Fibroblast of lung (primary cell): ENCODE measurements at regions not wholly inside any gene's neighbourhood (a gene's known extent, or its start where the extent isn't known, plus 50 kb on each side); places are given as distances from the start of the nearest gene placed in this dataset.

Source experiments
- DNase-seq, 2 donors: peaks; one replicate each; pipeline versions ENCODE4 v3.0.0 to v3.0.0-alpha.2; 2010; ENCODE audit warnings: low read depth in 2 of 2
- H2AFZ ChIP-seq: 2 replicates; pipeline ENCODE4 v1.5.1; 2012; ENCODE audit warnings: low read length, control low read depth, inconsistent platforms
- H3K27ac ChIP-seq: 2 replicates; pipeline ENCODE4 v1.5.1; 2011; ENCODE audit warnings: low read length, control low read depth; ENCODE audit not compliant: insufficient read depth
- H3K27me3 ChIP-seq: 2 replicates; pipeline ENCODE4 v1.5.1; 2011; ENCODE audit warnings: mild to moderate bottlenecking, low read length; ENCODE audit not compliant: control insufficient read depth, insufficient read depth
- H3K36me3 ChIP-seq: 2 replicates; pipeline ENCODE4 v1.5.1; 2011; ENCODE audit warnings: low read length; ENCODE audit not compliant: control insufficient read depth, insufficient read depth
- H3K4me1 ChIP-seq: 2 replicates; pipeline ENCODE4 v1.5.1; 2011; ENCODE audit warnings: low read length; ENCODE audit not compliant: control insufficient read depth, insufficient read depth; ENCODE audit errors: extremely low read depth
- H3K4me2 ChIP-seq: 2 replicates; pipeline ENCODE4 v1.5.1; 2011; ENCODE audit warnings: low read length, control low read depth; ENCODE audit not compliant: insufficient read depth; ENCODE audit errors: extremely low read depth
- H3K4me3 ChIP-seq, 4 experiments: fragments of 200-600 bp in 1 of 4; sonication (generic) in 1 of 4; replicated peaks in 1 of 4; 2 replicates each; pipeline ENCODE4 v1.5.1; 2011 to 2016; ENCODE audit warnings: low read length in 4 of 4, low read depth in 3 of 4, mild to moderate bottlenecking in 3 of 4, control low read depth in 2 of 4, inconsistent platforms in 1 of 4, mixed read lengths in 1 of 4; ENCODE audit not compliant: insufficient read depth in 1 of 4; ENCODE audit errors: control extremely low read depth in 1 of 4
- H3K79me2 ChIP-seq: 2 replicates; pipeline ENCODE4 v1.5.1; 2012; ENCODE audit warnings: mild to moderate bottlenecking, low read length, inconsistent platforms; ENCODE audit not compliant: control insufficient read depth, insufficient read depth
- H3K9ac ChIP-seq: 2 replicates; pipeline ENCODE4 v1.5.1; 2011; ENCODE audit warnings: mild to moderate bottlenecking, low read length, control low read depth; ENCODE audit not compliant: insufficient read depth
- H3K9me3 ChIP-seq: 2 replicates; pipeline ENCODE4 v1.5.1; 2012; ENCODE audit warnings: low read depth, low read length; ENCODE audit not compliant: control insufficient read depth, insufficient read depth
- H4K20me1 ChIP-seq: 2 replicates; pipeline ENCODE4 v1.5.1; 2011; ENCODE audit warnings: low read length; ENCODE audit not compliant: control insufficient read depth, insufficient read depth; ENCODE audit errors: extremely low read depth
- EZH2 ChIP-seq: IDR thresholded peaks from 2 replicates; pipeline ENCODE4 v1.5.1; 2012; ENCODE audit warnings: low read length, control low read depth, mild to moderate bottlenecking; ENCODE audit errors: missing control alignments
- TF ChIP-seq, protein P1 (sequence below), 2 donors: IDR thresholded peaks in 1 of 2; conservative IDR thresholded peaks in 1 of 2; 1 replicate in 1 of 2; 2 replicates in 1 of 2; pipeline ENCODE4 v1.5.1; 2011 to 2012; ENCODE audit warnings: low read length in 2 of 2, control low read depth in 1 of 2, inconsistent platforms in 1 of 2, low read depth in 1 of 2, mild to moderate bottlenecking in 1 of 2

DNA sequence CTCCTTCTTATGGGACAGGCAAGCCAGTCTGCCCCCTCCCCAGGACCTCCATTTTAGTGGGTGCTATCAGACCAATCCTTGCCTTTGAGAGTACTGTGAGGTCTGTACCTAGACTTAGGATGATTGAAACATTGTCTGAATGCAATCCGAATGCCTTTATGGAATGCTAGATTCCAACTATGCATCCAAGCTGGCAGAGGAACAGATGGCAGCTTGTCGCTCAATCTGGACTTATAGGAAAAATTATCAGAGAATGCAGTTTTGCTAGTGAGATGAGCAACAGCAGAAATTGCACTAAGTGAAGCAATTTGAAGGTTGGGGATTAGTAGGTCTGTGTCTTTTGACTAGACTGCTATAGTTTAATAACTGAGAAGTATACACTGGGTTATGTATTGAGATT is 109.1 kb downstream of the DYRK2 start:
- Histone ChIP-seq H3K9ac (no peak overlapping the region), H4K20me1 (no peaks in the 10 kb centered on the region), H3K27ac (no peak overlapping the region), H3K27me3 (no peaks in the 10 kb centered on the region), H3K79me2 (no peaks in the 10 kb centered on the region), H2AFZ (no peak overlapping the region), H3K36me3 (no peaks in the 10 kb centered on the region), H3K4me3 (no peak overlapping the region), H3K4me1 (no peaks in the 10 kb centered on the region), H3K4me2 (no peak overlapping the region), H3K9me3 (no peaks in the 10 kb centered on the region)
- DNase-seq = no peak
- TF ChIP-seq, protein P1, sequence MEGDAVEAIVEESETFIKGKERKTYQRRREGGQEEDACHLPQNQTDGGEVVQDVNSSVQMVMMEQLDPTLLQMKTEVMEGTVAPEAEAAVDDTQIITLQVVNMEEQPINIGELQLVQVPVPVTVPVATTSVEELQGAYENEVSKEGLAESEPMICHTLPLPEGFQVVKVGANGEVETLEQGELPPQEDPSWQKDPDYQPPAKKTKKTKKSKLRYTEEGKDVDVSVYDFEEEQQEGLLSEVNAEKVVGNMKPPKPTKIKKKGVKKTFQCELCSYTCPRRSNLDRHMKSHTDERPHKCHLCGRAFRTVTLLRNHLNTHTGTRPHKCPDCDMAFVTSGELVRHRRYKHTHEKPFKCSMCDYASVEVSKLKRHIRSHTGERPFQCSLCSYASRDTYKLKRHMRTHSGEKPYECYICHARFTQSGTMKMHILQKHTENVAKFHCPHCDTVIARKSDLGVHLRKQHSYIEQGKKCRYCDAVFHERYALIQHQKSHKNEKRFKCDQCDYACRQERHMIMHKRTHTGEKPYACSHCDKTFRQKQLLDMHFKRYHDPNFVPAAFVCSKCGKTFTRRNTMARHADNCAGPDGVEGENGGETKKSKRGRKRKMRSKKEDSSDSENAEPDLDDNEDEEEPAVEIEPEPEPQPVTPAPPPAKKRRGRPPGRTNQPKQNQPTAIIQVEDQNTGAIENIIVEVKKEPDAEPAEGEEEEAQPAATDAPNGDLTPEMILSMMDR (conservative IDR thresholded peaks at IDR 0.05 in 1 of 2, IDR thresholded peaks at IDR 0.05 in 1 of 2; ENCODE audit: low read depth in 1 of 2, low read length in 2 of 2) = no peak
- TF ChIP-seq EZH2 = no peak

DNA sequence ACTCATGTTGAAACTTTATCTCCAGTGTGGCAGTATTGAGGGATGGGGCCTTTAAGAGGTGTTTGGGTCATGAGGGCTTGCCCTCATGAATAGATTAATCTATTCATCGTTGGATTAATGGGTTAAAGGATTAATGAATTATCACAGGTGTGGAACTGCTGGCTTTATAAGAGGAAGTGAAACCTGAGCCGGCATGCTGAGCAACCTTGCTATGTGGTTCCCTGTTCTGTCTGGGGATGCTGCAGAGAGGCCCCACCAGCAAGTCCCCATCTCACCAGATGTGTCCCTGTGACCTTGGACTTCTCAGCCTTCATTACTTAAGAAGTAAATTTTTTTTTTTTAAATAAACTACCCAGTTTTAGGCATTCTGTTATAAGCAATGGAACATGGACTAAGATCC is 109.6 kb downstream of the DYRK2 start:
- no peak overlapping the region for H3K4me3 ChIP-seq
- H3K27ac ChIP-seq = no peak overlapping the region
- no peak overlapping the region for H2AFZ ChIP-seq
- no peaks in the 10 kb centered on the region for H3K9me3 ChIP-seq
- H3K79me2 ChIP-seq = no peaks in the 10 kb centered on the region
- no peak overlapping the region for H3K9ac ChIP-seq
- H3K27me3 ChIP-seq = no peaks in the 10 kb centered on the region
- H3K36me3 ChIP-seq = no peaks in the 10 kb centered on the region
- no peaks in the 10 kb centered on the region for H4K20me1 ChIP-seq
- no peak overlapping the region for H3K4me2 ChIP-seq
- TF ChIP-seq, protein P1 (conservative IDR thresholded peaks at IDR 0.05 in 1 of 2, IDR thresholded peaks at IDR 0.05 in 1 of 2; ENCODE audit: low read depth in 1 of 2, low read length in 2 of 2) = no peak
- no peak for TF ChIP-seq EZH2
- H3K4me1 ChIP-seq = no peaks in the 10 kb centered on the region
- DNase-seq = no peak

DNA sequence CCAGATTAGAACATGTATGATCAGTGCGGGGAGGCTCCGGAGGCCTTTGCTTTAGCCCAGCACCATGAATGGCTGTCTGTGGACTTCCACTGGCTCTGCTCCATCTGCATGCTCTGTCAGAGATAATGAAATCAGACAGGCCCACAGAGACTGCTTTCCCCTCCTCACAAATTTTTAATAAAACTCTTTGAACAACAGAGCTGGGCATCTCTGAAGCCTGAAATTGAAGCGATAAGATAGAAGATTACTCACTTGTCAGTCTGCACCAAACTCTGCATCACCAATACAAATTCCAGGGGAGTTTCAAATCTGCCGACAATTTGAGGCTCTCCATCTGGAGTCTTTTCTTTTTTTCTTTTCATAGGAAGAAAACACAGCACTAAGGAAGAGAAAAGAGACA is 110.0 kb downstream of the DYRK2 start:
- no peaks in the 10 kb centered on the region for H3K27me3 ChIP-seq
- no peaks in the 10 kb centered on the region for H3K4me1 ChIP-seq
- H3K9me3 ChIP-seq = no peaks in the 10 kb centered on the region
- H4K20me1 ChIP-seq = no peaks in the 10 kb centered on the region
- DNase-seq = no peak
- TF ChIP-seq, protein P1 (conservative IDR thresholded peaks at IDR 0.05 in 1 of 2, IDR thresholded peaks at IDR 0.05 in 1 of 2; ENCODE audit: low read depth in 1 of 2, low read length in 2 of 2) = no peak
- no peaks in the 10 kb centered on the region for H3K36me3 ChIP-seq
- no peak overlapping the region for H3K4me3 ChIP-seq
- no peak overlapping the region for H3K27ac ChIP-seq
- H2AFZ ChIP-seq = no peak overlapping the region
- no peaks in the 10 kb centered on the region for H3K79me2 ChIP-seq
- H3K4me2 ChIP-seq = no peak overlapping the region
- H3K9ac ChIP-seq = no peak overlapping the region
